ENCODE measurements at regions not wholly inside any gene's neighbourhood (a gene's known extent, or its start where the extent isn't known, plus 50 kb on each side); places are given as distances from the start of the nearest gene placed in this dataset.

GRCh38 chr3:73697020-73697419 is 72.3 kb upstream of the PDZRN3 start:
- FAIRE-seq: no peak
- Histone ChIP-seq H3K4me2 (no peak overlapping the region), H3K27ac (no peak overlapping the region), H3K4me1 (no peaks in the 10 kb centered on the region), H3K4me3 (no peak overlapping the region), H3K9me3 (no peaks in the 10 kb centered on the region)
- CTCF ChIA-PET: no interaction called here
- POLR2A ChIA-PET: no interaction called here
- 2% methylated on average over 6 of the region's 6 CpGs for WGBS (ENCODE audit: missing lambda C conversion rate)
- DNase-seq (ENCODE audit: low read depth in 1 of 2, low spot score in 1 of 2): no peak
- no peak for TF ChIP-seq FOXS1 (CRISPR knock-in tag; IDR thresholded peaks at IDR 0.05)
- no peak for TF ChIP-seq EP300 (IDR thresholded peaks at IDR 0.05)
- TF ChIP-seq BCL3 (IDR thresholded peaks at IDR 0.05): no peak
- TF ChIP-seq KDM1A (IDR thresholded peaks at IDR 0.05; ENCODE audit: low read depth): no peak
- no peak for TF ChIP-seq ZNF302 (CRISPR knock-in tag; IDR thresholded peaks at IDR 0.05)
- no peak for TF ChIP-seq FOSL2 (IDR thresholded peaks at IDR 0.05)
- TF ChIP-seq FOSL2 (CRISPR knock-in tag; IDR thresholded peaks at IDR 0.05): no peak
- no peak for TF ChIP-seq HMGXB4 (CRISPR knock-in tag; IDR thresholded peaks at IDR 0.05; ENCODE audit: borderline replicate concordance)
- TF ChIP-seq RNF2 (IDR thresholded peaks at IDR 0.05; ENCODE audit: borderline replicate concordance, low read depth): no peak
- TF ChIP-seq ESRRA (IDR thresholded peaks at IDR 0.05; ENCODE audit: borderline replicate concordance, low read length): no peak
- no peak for TF ChIP-seq PBX3 (IDR thresholded peaks at IDR 0.05)
- TF ChIP-seq E2F6 (IDR thresholded peaks at IDR 0.05; ENCODE audit: borderline replicate concordance, low read depth): no peak
- no peak for TF ChIP-seq CEBPB (IDR thresholded peaks at IDR 0.05)
- no peak for TF ChIP-seq MAFK (IDR thresholded peaks at IDR 0.05; ENCODE audit: partially characterized antibody)
- no peak for TF ChIP-seq ZFP36 (IDR thresholded peaks at IDR 0.05; ENCODE audit: borderline replicate concordance, partially characterized antibody)
- no peak for TF ChIP-seq SMC3 (IDR thresholded peaks at IDR 0.05)
- TF ChIP-seq PHF8 (IDR thresholded peaks at IDR 0.05; ENCODE audit: borderline replicate concordance, low read depth): no peak
- no peak for ATAC-seq

GRCh38 chr3:73695841-73696240 is 71.1 kb upstream of the PDZRN3 start:
- Histone ChIP-seq H3K9me3 (no peaks in the 10 kb centered on the region), H3K4me2 (no peak overlapping the region), H3K4me3 (no peak overlapping the region), H3K27ac (no peak overlapping the region), H3K4me1 (no peaks in the 10 kb centered on the region)
- DNase-seq (ENCODE audit: low read depth in 1 of 2, low spot score in 1 of 2): no peak
- FAIRE-seq: no peak
- no peak for ATAC-seq
- CTCF ChIA-PET: no interaction called here
- POLR2A ChIA-PET: no interaction called here
- TF ChIP-seq TFCP2L1 (CRISPR knock-in tag; IDR thresholded peaks at IDR 0.05): no peak
- 5% methylated on average over 3 of the region's 3 CpGs for WGBS (ENCODE audit: missing lambda C conversion rate)

GRCh38 chr3:73694983-73695757 is 70.4 kb upstream of the PDZRN3 start:
- POLR2A ChIA-PET: no interaction called here
- Histone ChIP-seq H3K9me3 (no peaks in the 10 kb centered on the region), H3K27ac (no peak overlapping the region), H3K4me1 (no peaks in the 10 kb centered on the region), H3K4me2 (no peak overlapping the region), H3K4me3 (no peak overlapping the region)
- DNase-seq (ENCODE audit: low read depth in 1 of 2, low spot score in 1 of 2) (no peak), FAIRE-seq (no peak), ATAC-seq (no peak)
- 0% methylated on average over 1 of the region's 1 CpG for WGBS (ENCODE audit: missing lambda C conversion rate)
- CTCF ChIA-PET: no interaction called here
- no peak for TF ChIP-seq EP300 (IDR thresholded peaks at IDR 0.05)
- no peak for TF ChIP-seq CHD4 (IDR thresholded peaks at IDR 0.05; ENCODE audit: borderline replicate concordance)
- no peak for TF ChIP-seq MAX (IDR thresholded peaks at IDR 0.05)
- no peak for TF ChIP-seq RFX5 (IDR thresholded peaks at IDR 0.05)
- TF ChIP-seq MAFK (IDR thresholded peaks at IDR 0.05; ENCODE audit: partially characterized antibody): no peak
- no peak for TF ChIP-seq RCOR1 (IDR thresholded peaks at IDR 0.05; ENCODE audit: low read depth, low read length)
- TF ChIP-seq KDM5A (IDR thresholded peaks at IDR 0.05): no peak
- no peak for TF ChIP-seq ESRRA (IDR thresholded peaks at IDR 0.05; ENCODE audit: borderline replicate concordance, low read length)
- no peak for TF ChIP-seq FOSL2 (IDR thresholded peaks at IDR 0.05)
- no peak for TF ChIP-seq FOSL2 (CRISPR knock-in tag; IDR thresholded peaks at IDR 0.05)
- no peak for TF ChIP-seq HEYL (CRISPR knock-in tag; IDR thresholded peaks at IDR 0.05)
- no peak for TF ChIP-seq HOXA7 (CRISPR knock-in tag; IDR thresholded peaks at IDR 0.05)
- no peak for TF ChIP-seq E2F6 (IDR thresholded peaks at IDR 0.05; ENCODE audit: borderline replicate concordance, low read depth)
- no peak for TF ChIP-seq ZFP36 (IDR thresholded peaks at IDR 0.05; ENCODE audit: borderline replicate concordance, partially characterized antibody)
- no peak for TF ChIP-seq USF2 (IDR thresholded peaks at IDR 0.05)
- no peak for TF ChIP-seq RNF2 (IDR thresholded peaks at IDR 0.05; ENCODE audit: borderline replicate concordance, low read depth)
- no peak for TF ChIP-seq RARB (CRISPR knock-in tag; IDR thresholded peaks at IDR 0.05)
